IMR-90 (cell line): ENCODE measurements at regions not wholly inside any gene's neighbourhood (a gene's known extent, or its start where the extent isn't known, plus 50 kb on each side); places are given as distances from the start of the nearest gene placed in this dataset.
A peak's percentile ranks its signal among the peaks of the same experiment; 100 is the strongest.

ENCODE experiments used
- ATAC-seq: fragments of 200-7000 bp; cut with Tn5 transposase; 2 replicates; pipeline ENCODE4 v1.9.1; 2020; ENCODE audit warnings: low read depth, mild to moderate bottlenecking, moderate library complexity
- BruUV-seq: library from RNA; stranded (reverse); fragments of 400-500 nt; replicated peaks from 2 replicates; lab custom pipeline; 2021; lab: Mats Ljungman, UMichigan
- CTCF ChIA-PET: fragments of 300-600 bp; formaldehyde crosslinking; extraction: SDS; loops from one replicate; lab custom pipeline; 2021; ENCODE audit warnings: antibody characterized with exemption; lab: Yijun Ruan, JAX
- POLR2A ChIA-PET: fragments of 300-600 bp; sonication (Branson Sonifier 250); formaldehyde crosslinking; loops from one replicate; lab custom pipeline; 2022; ENCODE audit warnings: antibody characterized with exemption; ENCODE audit not compliant: unreplicated experiment; lab: Charles Lee
- DNase-seq: peaks from one replicate; pipeline ENCODE4 v3.0.0; 2013
- H2AFZ ChIP-seq: replicated peaks from 2 replicates; pipeline ENCODE3; 2013; ENCODE audit warnings: low read length, mild to moderate bottlenecking; ENCODE audit not compliant: poor library complexity
- H2AK5ac ChIP-seq: 2 replicates; pipeline ENCODE4 v1.6.1; 2013; ENCODE audit warnings: low read depth, low read length, inconsistent platforms
- H2AK9ac ChIP-seq: replicated peaks from 2 replicates; pipeline ENCODE3; 2013; ENCODE audit warnings: mild to moderate bottlenecking, low read depth, low read length, moderate library complexity; ENCODE audit not compliant: poor library complexity
- H2BK120ac ChIP-seq: 2 replicates; pipeline ENCODE4 v1.6.1; 2013; ENCODE audit warnings: low read depth, low read length, inconsistent platforms
- H2BK15ac ChIP-seq: 3 replicates; pipeline ENCODE4 v1.6.1; 2013; ENCODE audit warnings: low read depth, low read length, inconsistent platforms
- H2BK20ac ChIP-seq: 2 replicates; pipeline ENCODE4 v1.6.1; 2013; ENCODE audit warnings: low read depth, mild to moderate bottlenecking, inconsistent platforms, low read length, moderate library complexity
- H2BK5ac ChIP-seq: 2 replicates; pipeline ENCODE4 v1.6.1; 2013; ENCODE audit warnings: mild to moderate bottlenecking, low read depth, low read length, inconsistent platforms; ENCODE audit not compliant: poor library complexity, severe bottlenecking
- H3K14ac ChIP-seq: replicated peaks from 2 replicates; pipeline ENCODE4 v1.6.1; 2013; ENCODE audit warnings: low read depth, low read length, inconsistent platforms
- H3K18ac ChIP-seq: 2 replicates; pipeline ENCODE4 v1.6.1; 2013; ENCODE audit warnings: low read depth, low read length, control low read depth
- H3K23ac ChIP-seq: 2 replicates; pipeline ENCODE4 v1.6.1; 2013; ENCODE audit warnings: low read depth, low read length, inconsistent platforms
- H3K27ac ChIP-seq: 2 replicates; pipeline ENCODE4 v1.5.1; 2013; ENCODE audit warnings: mild to moderate bottlenecking, control low read depth, low read length; ENCODE audit not compliant: insufficient read depth
- H3K27me3 ChIP-seq: 2 replicates; pipeline ENCODE4 v1.6.1; 2013; ENCODE audit warnings: low read length; ENCODE audit not compliant: control insufficient read depth, insufficient read depth
- H3K36me3 ChIP-seq: 2 replicates; pipeline ENCODE4 v1.6.1; 2013; ENCODE audit warnings: low read length, mixed read lengths; ENCODE audit not compliant: control insufficient read depth, insufficient read depth
- H3K4ac ChIP-seq: 2 replicates; pipeline ENCODE4 v1.6.1; 2013; ENCODE audit warnings: low read depth, low read length, inconsistent platforms
- H3K4me1 ChIP-seq: 2 replicates; pipeline ENCODE4 v1.6.1; 2013; ENCODE audit warnings: low read length, mixed read lengths; ENCODE audit not compliant: control insufficient read depth, insufficient read depth
- H3K4me2 ChIP-seq: 2 replicates; pipeline ENCODE4 v1.6.1; 2013; ENCODE audit warnings: low read depth, mild to moderate bottlenecking, control low read depth, low read length, moderate library complexity
- H3K4me3 ChIP-seq: 2 replicates; pipeline ENCODE4 v1.5.1; 2013; ENCODE audit warnings: low read depth, mild to moderate bottlenecking, control low read depth, low read length, moderate library complexity; ENCODE audit not compliant: insufficient read depth
- H3K56ac ChIP-seq: 2 replicates; pipeline ENCODE4 v1.6.1; 2013; ENCODE audit warnings: low read length, inconsistent platforms; ENCODE audit not compliant: insufficient read depth; ENCODE audit errors: extremely low read depth
- H3K79me1 ChIP-seq, 2 experiments: 2 replicates each; pipeline ENCODE4 v1.6.1; 2013; ENCODE audit warnings: low read length in 2 of 2, inconsistent platforms in 1 of 2, low read depth in 1 of 2
- H3K9ac ChIP-seq: 2 replicates; pipeline ENCODE4 v1.6.1; 2013; ENCODE audit warnings: low read depth, low read length, control low read depth
- H3K9me1 ChIP-seq: 2 replicates; pipeline ENCODE4 v1.6.1; 2013; ENCODE audit warnings: low read length, inconsistent platforms; ENCODE audit not compliant: insufficient read depth
- H3K9me3 ChIP-seq: 2 replicates; pipeline ENCODE4 v1.6.1; 2013; ENCODE audit warnings: low read length; ENCODE audit not compliant: control insufficient read depth, insufficient read depth
- H4K20me1 ChIP-seq: 2 replicates; pipeline ENCODE4 v1.6.1; 2013; ENCODE audit warnings: low read length, inconsistent platforms; ENCODE audit not compliant: insufficient read depth
- H4K5ac ChIP-seq: 2 replicates; pipeline ENCODE4 v1.6.1; 2013; ENCODE audit warnings: mild to moderate bottlenecking, low read depth, low read length, control low read depth
- H4K8ac ChIP-seq, 2 experiments: 2 replicates each; pipeline ENCODE4 v1.6.1; 2013; ENCODE audit warnings: low read depth in 2 of 2, low read length in 2 of 2, control low read depth in 1 of 2, inconsistent platforms in 1 of 2
- H4K91ac ChIP-seq: 2 replicates; pipeline ENCODE4 v1.6.1; 2013; ENCODE audit warnings: low read depth, low read length, inconsistent platforms; ENCODE audit not compliant: insufficient read depth
- RAD21 ChIP-seq: IDR thresholded peaks from 2 replicates; pipeline ENCODE4 v1.6.1; 2012; ENCODE audit warnings: low read length, improper control_type of control experiment
- RCOR1 ChIP-seq: IDR thresholded peaks from 2 replicates; pipeline ENCODE4 v1.6.1; 2012; ENCODE audit warnings: mild to moderate bottlenecking, low read length, improper control_type of control experiment; ENCODE audit not compliant: insufficient replicate concordance
- SMC3 ChIP-seq: fragments of 150-350 bp; IDR thresholded peaks from 2 replicates; pipeline ENCODE4 v1.6.1; 2016; ENCODE audit warnings: low read depth, mild to moderate bottlenecking, antibody characterized with exemption, low read length, moderate library complexity
- WGBS, 2 experiments: methylation state at CpG; one replicate each; pipeline versions ENCODE4 v1.1.5 to v1.1.7; 2013; ENCODE audit warnings: missing lambda C conversion rate in 2 of 2; ENCODE audit not compliant: insufficient read length in 1 of 2; ENCODE audit errors: extremely low coverage in 2 of 2; 5-methylcytosine and 5-hydroxymethylcytosine counted together
- dilution Hi-C: fragments of 300-500 bp; cut with HindIII; formaldehyde crosslinking; loops from one replicate; pipeline ENCODE4 v1.14.3; 2018; ENCODE audit warnings: low sequenced_read_pairs; ENCODE audit not compliant: unreplicated experiment
- in situ Hi-C: fragments of 300-500 bp; cut with MboI; formaldehyde crosslinking; loops from 3 replicates; pipeline ENCODE4 v1.14.3; 2019; ENCODE audit warnings: low sequenced_read_pairs, inconsistent platforms, mixed read lengths
- intact Hi-C: fragments of 100-400 bp; cut with micrococcal nuclease; formaldehyde crosslinking; loops from 2 replicates; pipeline ENCODE4 v1.10.0; 2022
- TF ChIP-seq, protein P1 (sequence below): conservative IDR thresholded peaks from 2 replicates; pipeline ENCODE4 v1.5.1; 2012; ENCODE audit warnings: mild to moderate bottlenecking, low read depth, low read length, improper control_type of control experiment

DNA sequence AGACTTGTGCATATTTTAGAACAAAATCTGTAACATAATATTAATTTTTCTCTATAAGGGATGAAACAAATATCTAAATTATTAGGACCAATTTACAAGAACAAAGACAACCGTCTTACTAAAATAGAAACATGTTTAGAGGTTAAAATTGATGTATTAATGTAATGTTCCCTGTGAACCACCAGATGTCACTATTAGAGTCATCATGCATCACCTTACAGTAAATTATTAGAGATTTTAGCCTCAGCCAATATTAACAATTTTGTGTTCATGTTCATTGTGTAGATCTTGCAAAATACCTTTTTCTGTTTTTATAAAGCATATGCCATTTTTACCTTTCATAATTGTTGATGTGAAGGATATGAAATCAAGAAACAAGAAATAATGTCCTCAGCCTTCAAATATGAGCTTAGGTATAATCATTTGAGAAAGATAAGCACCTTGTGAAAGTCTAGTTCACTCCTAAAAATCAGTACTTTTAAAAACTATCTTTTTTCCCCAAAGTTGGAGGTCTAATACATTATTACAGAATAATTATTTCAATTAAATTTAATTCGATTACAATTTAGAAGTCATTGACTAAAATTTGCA lies 344.3 kb upstream of the KCNH7 start:
- BruUV-seq = no TSS peak
- DNase-seq = peak; percentile 32

More for the DNA sequence above, 344.3 kb upstream of the KCNH7 start:
- intact Hi-C loops (loop anchor here (5.0 kb wide), 1 partner anchor 1354 kb away; no protein-coding TSS in a partner anchor), in situ Hi-C loops (loop anchor here (5.0 to 25.0 kb wide), 2 partner anchors 879 to 1304 kb away; no protein-coding TSS in a partner anchor), dilution Hi-C loops (no loop called here)
- Histone ChIP-seq H3K4ac (no peak overlapping the region), H3K27ac (no peak overlapping the region), H2AK5ac (no peak overlapping the region), H3K18ac (no peak overlapping the region), H2BK15ac (no peak overlapping the region), H4K8ac (no peak overlapping the region), H2BK20ac (no peak overlapping the region), H4K91ac (no peak overlapping the region), H2AFZ (no peak overlapping the region), H3K4me3 (no peak overlapping the region), H3K4me1 (no peaks in the 10 kb centered on the region), H3K9me3 (no peaks in the 10 kb centered on the region), H3K4me2 (no peak overlapping the region), H3K9me1 (no peaks in the 10 kb centered on the region), H3K14ac (no peak overlapping the region), H4K20me1 (no peaks in the 10 kb centered on the region), H3K9ac (no peak overlapping the region), H2BK5ac (no peak overlapping the region), H4K5ac (no peak overlapping the region), H3K27me3 (peaks cover 2% of the 10 kb centered on the region; the same call in 1 of the 2 replicates), H3K79me1 (no peaks in the 10 kb centered on the region), H2BK120ac (no peak overlapping the region), H3K56ac (no peak overlapping the region), H2AK9ac (no peak overlapping the region), H3K36me3 (no peaks in the 10 kb centered on the region), H3K23ac (no peak overlapping the region)
- TF ChIP-seq SMC3 (peak; percentile 57; the same call in 1 of the 2 replicates), RCOR1 (no peak), RAD21 (peak; percentile 51)
- TF ChIP-seq, protein P1, sequence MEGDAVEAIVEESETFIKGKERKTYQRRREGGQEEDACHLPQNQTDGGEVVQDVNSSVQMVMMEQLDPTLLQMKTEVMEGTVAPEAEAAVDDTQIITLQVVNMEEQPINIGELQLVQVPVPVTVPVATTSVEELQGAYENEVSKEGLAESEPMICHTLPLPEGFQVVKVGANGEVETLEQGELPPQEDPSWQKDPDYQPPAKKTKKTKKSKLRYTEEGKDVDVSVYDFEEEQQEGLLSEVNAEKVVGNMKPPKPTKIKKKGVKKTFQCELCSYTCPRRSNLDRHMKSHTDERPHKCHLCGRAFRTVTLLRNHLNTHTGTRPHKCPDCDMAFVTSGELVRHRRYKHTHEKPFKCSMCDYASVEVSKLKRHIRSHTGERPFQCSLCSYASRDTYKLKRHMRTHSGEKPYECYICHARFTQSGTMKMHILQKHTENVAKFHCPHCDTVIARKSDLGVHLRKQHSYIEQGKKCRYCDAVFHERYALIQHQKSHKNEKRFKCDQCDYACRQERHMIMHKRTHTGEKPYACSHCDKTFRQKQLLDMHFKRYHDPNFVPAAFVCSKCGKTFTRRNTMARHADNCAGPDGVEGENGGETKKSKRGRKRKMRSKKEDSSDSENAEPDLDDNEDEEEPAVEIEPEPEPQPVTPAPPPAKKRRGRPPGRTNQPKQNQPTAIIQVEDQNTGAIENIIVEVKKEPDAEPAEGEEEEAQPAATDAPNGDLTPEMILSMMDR = peak; percentile 60
- 0 out of 2 replicates have a peak, but pooled peaks have one; percentile 51 for ATAC-seq
- POLR2A ChIA-PET = interaction anchor here (0.7 kb wide), 1 partner anchor 22 kb away, joined by 7 read pairs; no protein-coding TSS in a partner anchor
- CTCF ChIA-PET = interaction anchor here (0.6 to 3.3 kb wide), 17 partner anchors 9 to 1368 kb away, joined by 3 to 12 read pairs (median 4); no protein-coding TSS in a partner anchor
- WGBS, 2 experiments = no CpG with 5 or more reads among the region's 2 CpGs
